GM23338 (cell line): ENCODE measurements at regions not wholly inside any gene's neighbourhood (a gene's known extent, or its start where the extent isn't known, plus 50 kb on each side); places are given as distances from the start of the nearest gene placed in this dataset.

Experiments used
- ATAC-seq: fragments of 200-7000 bp; cut with Tn5 transposase; 3 replicates; pipeline ENCODE4 v1.9.1; 2020
- DNase-seq: peaks from one replicate; pipeline ENCODE4 v3.0.0-alpha.2; 2015; ENCODE audit warnings: low spot score
- H2AFZ ChIP-seq: fragments of 200-600 bp; sonication (generic); 2 replicates; pipeline ENCODE4 v1.8.0; 2016; ENCODE audit warnings: antibody characterized with exemption, mild to moderate bottlenecking, moderate library complexity
- H3F3A ChIP-seq: fragments of 200-600 bp; sonication (generic); replicated peaks from 2 replicates; pipeline ENCODE4 v1.8.0; 2017; ENCODE audit warnings: antibody characterized with exemption, mixed run types, low read depth
- H3K27ac ChIP-seq: fragments of 200-600 bp; sonication (generic); 2 replicates; pipeline ENCODE4 v1.6.1; 2016; ENCODE audit warnings: low read depth
- H3K27me3 ChIP-seq: fragments of 200-600 bp; sonication (generic); 2 replicates; pipeline ENCODE4 v1.8.0; 2016; ENCODE audit warnings: mild to moderate bottlenecking, mixed run types, moderate library complexity; ENCODE audit not compliant: insufficient read depth
- H3K36me3 ChIP-seq: fragments of 200-600 bp; sonication (generic); 2 replicates; pipeline ENCODE4 v1.8.0; 2016; ENCODE audit warnings: mild to moderate bottlenecking; ENCODE audit not compliant: insufficient read depth
- H3K4me1 ChIP-seq: fragments of 200-600 bp; sonication (generic); 2 replicates; pipeline ENCODE4 v1.8.0; 2016; ENCODE audit warnings: mild to moderate bottlenecking, moderate library complexity; ENCODE audit not compliant: insufficient read depth
- H3K4me2 ChIP-seq: fragments of 200-600 bp; sonication (generic); 2 replicates; pipeline ENCODE4 v1.7.1; 2017; ENCODE audit warnings: mixed run types
- H3K4me3 ChIP-seq: fragments of 200-600 bp; sonication (generic); 2 replicates; pipeline ENCODE4 v1.6.1; 2016; ENCODE audit warnings: mixed run types
- H3K79me2 ChIP-seq: fragments of 200-600 bp; sonication (generic); replicated peaks from 2 replicates; pipeline ENCODE4 v1.8.0; 2017; ENCODE audit warnings: mild to moderate bottlenecking; ENCODE audit not compliant: insufficient read depth
- H3K9me2 ChIP-seq: fragments of 200-600 bp; sonication (generic); 2 replicates; pipeline ENCODE4 v1.8.0; 2017; ENCODE audit not compliant: insufficient read depth
- H4K20me1 ChIP-seq: fragments of 200-600 bp; sonication (generic); replicated peaks from 2 replicates; pipeline ENCODE4 v1.8.0; 2017; ENCODE audit warnings: mild to moderate bottlenecking; ENCODE audit not compliant: insufficient read depth
- H3K27ac Mint-ChIP-seq: 2 replicates; pipeline ENCODE4 v1.8.0; 2020; ENCODE audit warnings: inconsistent platforms, mild to moderate bottlenecking, moderate library complexity, mixed read lengths
- H3K27me3 Mint-ChIP-seq: 3 replicates; pipeline ENCODE4 v1.8.0; 2022; ENCODE audit warnings: low read depth, mild to moderate bottlenecking, moderate library complexity, mixed read lengths, inconsistent platforms; ENCODE audit not compliant: insufficient read depth, poor library complexity
- H3K36me3 Mint-ChIP-seq: 3 replicates; pipeline ENCODE4 v1.8.0; 2021; ENCODE audit warnings: low read depth, mild to moderate bottlenecking, inconsistent platforms, moderate library complexity, mixed read lengths
- H3K4me1 Mint-ChIP-seq: 3 replicates; pipeline ENCODE4 v1.8.0; 2020; ENCODE audit warnings: mild to moderate bottlenecking, inconsistent platforms, mixed read lengths
- H3K4me3 Mint-ChIP-seq: 3 replicates; pipeline ENCODE4 v1.8.0; 2021; ENCODE audit warnings: moderate library complexity, mild to moderate bottlenecking, inconsistent platforms, mixed read lengths
- H3K9me3 Mint-ChIP-seq: 3 replicates; pipeline ENCODE4 v1.8.0; 2020; ENCODE audit warnings: moderate library complexity, mild to moderate bottlenecking, inconsistent platforms, mixed read lengths
- CREB1 ChIP-seq: fragments of 250-450 bp; sonication (Bioruptor Pico); IDR thresholded peaks from 2 replicates; pipeline ENCODE4 v1.5.0; 2020; ENCODE audit warnings: low read depth, mild to moderate bottlenecking, moderate library complexity
- ETS1 ChIP-seq: IDR thresholded peaks from 2 replicates; pipeline ENCODE4 v1.6.1; 2016; ENCODE audit warnings: antibody characterized with exemption
- EZH2 ChIP-seq: fragments of 200-600 bp; sonication (generic); IDR thresholded peaks from one replicate; pipeline ENCODE4 v1.8.0; 2017; ENCODE audit warnings: antibody characterized with exemption, mild to moderate bottlenecking, low read depth; ENCODE audit not compliant: unreplicated experiment
- EZH2phosphoT487 ChIP-seq: fragments of 200-600 bp; sonication (generic); IDR thresholded peaks from one replicate; pipeline ENCODE4 v1.8.1; 2018; ENCODE audit warnings: antibody characterized with exemption; ENCODE audit not compliant: unreplicated experiment
- JUNB ChIP-seq: IDR thresholded peaks from one replicate; pipeline ENCODE4 v1.6.1; 2016; ENCODE audit warnings: antibody characterized with exemption; ENCODE audit not compliant: unreplicated experiment
- NANOG ChIP-seq: IDR thresholded peaks from 2 replicates; pipeline ENCODE4 v1.6.1; 2016; ENCODE audit warnings: antibody characterized with exemption, borderline replicate concordance
- POLR2AphosphoS5 ChIP-seq: IDR thresholded peaks from 2 replicates; pipeline ENCODE4 v1.6.1; 2016; ENCODE audit warnings: antibody characterized with exemption, low read depth
- REST ChIP-seq: IDR thresholded peaks from one replicate; pipeline ENCODE4 v1.6.1; 2018; ENCODE audit warnings: antibody characterized with exemption; ENCODE audit not compliant: unreplicated experiment
- STAT1 ChIP-seq: IDR thresholded peaks from one replicate; pipeline ENCODE4 v1.6.1; 2016; ENCODE audit warnings: antibody characterized with exemption; ENCODE audit not compliant: unreplicated experiment
- ZNF114 ChIP-seq: fragments of 250-450 bp; sonication (Bioruptor Pico); IDR thresholded peaks from 2 replicates; pipeline ENCODE4 v1.5.0; 2020; ENCODE audit warnings: mild to moderate bottlenecking, moderate library complexity
- ZNF331 ChIP-seq: fragments of 250-450 bp; sonication (Bioruptor Pico); IDR thresholded peaks from 2 replicates; pipeline ENCODE4 v1.5.0; 2020; ENCODE audit warnings: low read depth, mild to moderate bottlenecking, moderate library complexity
- ZNF462 ChIP-seq: fragments of 250-450 bp; sonication (Bioruptor Pico); IDR thresholded peaks from 2 replicates; pipeline ENCODE4 v1.5.0; 2020; ENCODE audit warnings: mild to moderate bottlenecking, moderate library complexity
- TF ChIP-seq, protein P1 (sequence below), 2 experiments: fragments of 200-600 bp in 1 of 2; sonication (generic) in 1 of 2; conservative IDR thresholded peaks; 2 replicates each; pipeline versions ENCODE4 v1.5.1 to v1.6.1; 2016 to 2017; ENCODE audit warnings: antibody characterized with exemption in 2 of 2, low read depth in 2 of 2, mild to moderate bottlenecking in 2 of 2, moderate library complexity in 1 of 2

GRCh38 chr2:221095356-221095755 is 476.7 kb downstream of the EPHA4 start:
- Histone ChIP-seq H3F3A (no peaks in the 10 kb centered on the region), H3K27me3 (no peaks in the 10 kb centered on the region), H3K4me3 (no peak overlapping the region), H3K4me2 (no peak overlapping the region), H3K9me2 (no peaks in the 10 kb centered on the region), H3K79me2 (no peaks in the 10 kb centered on the region), H3K4me1 (no peaks in the 10 kb centered on the region), H2AFZ (no peak overlapping the region), H3K27ac (no peak overlapping the region), H3K36me3 (no peaks in the 10 kb centered on the region), H4K20me1 (no peaks in the 10 kb centered on the region)
- Mint-ChIP-seq H3K9me3 (no peaks in the 10 kb centered on the region), H3K4me3 (no peak overlapping the region), H3K27ac (no peak overlapping the region), H3K27me3 (no peaks in the 10 kb centered on the region), H3K36me3 (no peaks in the 10 kb centered on the region), H3K4me1 (0 out of 3 replicates have a peak, but pooled peaks cover 4% of the 10 kb centered on the region)
- ATAC-seq = no peak
- no peak for TF ChIP-seq REST
- no peak for TF ChIP-seq JUNB
- TF ChIP-seq NANOG = no peak
- TF ChIP-seq EZH2phosphoT487 = no peak
- no peak for TF ChIP-seq ZNF114
- TF ChIP-seq, protein P1, sequence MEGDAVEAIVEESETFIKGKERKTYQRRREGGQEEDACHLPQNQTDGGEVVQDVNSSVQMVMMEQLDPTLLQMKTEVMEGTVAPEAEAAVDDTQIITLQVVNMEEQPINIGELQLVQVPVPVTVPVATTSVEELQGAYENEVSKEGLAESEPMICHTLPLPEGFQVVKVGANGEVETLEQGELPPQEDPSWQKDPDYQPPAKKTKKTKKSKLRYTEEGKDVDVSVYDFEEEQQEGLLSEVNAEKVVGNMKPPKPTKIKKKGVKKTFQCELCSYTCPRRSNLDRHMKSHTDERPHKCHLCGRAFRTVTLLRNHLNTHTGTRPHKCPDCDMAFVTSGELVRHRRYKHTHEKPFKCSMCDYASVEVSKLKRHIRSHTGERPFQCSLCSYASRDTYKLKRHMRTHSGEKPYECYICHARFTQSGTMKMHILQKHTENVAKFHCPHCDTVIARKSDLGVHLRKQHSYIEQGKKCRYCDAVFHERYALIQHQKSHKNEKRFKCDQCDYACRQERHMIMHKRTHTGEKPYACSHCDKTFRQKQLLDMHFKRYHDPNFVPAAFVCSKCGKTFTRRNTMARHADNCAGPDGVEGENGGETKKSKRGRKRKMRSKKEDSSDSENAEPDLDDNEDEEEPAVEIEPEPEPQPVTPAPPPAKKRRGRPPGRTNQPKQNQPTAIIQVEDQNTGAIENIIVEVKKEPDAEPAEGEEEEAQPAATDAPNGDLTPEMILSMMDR (conservative IDR thresholded peaks at IDR 0.05; ENCODE audit: low read depth in 2 of 2) = no peak
- TF ChIP-seq ETS1 = no peak
- no peak for TF ChIP-seq POLR2AphosphoS5
- no peak for TF ChIP-seq EZH2
- TF ChIP-seq CREB1 (CRISPR knock-in tag) = no peak
- TF ChIP-seq ZNF331 (CRISPR knock-in tag) = no peak
- no peak for TF ChIP-seq ZNF462 (CRISPR knock-in tag)
- no peak for TF ChIP-seq STAT1
- no peak for DNase-seq
